Mucosa of descending colon (tissue), 3 donors: ENCODE measurements at regions not wholly inside any gene's neighbourhood (a gene's known extent, or its start where the extent isn't known, plus 50 kb on each side); places are given as distances from the start of the nearest gene placed in this dataset.

Experiments used
- ATAC-seq: fragments of 200-7000 bp; cut with Tn5 transposase; one replicate; pipeline ENCODE4 v1.9.1; 2020; ENCODE audit warnings: mild to moderate bottlenecking, moderate library complexity
- DNase-seq, 3 donors: peaks; one replicate each; pipeline ENCODE4 v3.0.0-alpha.2; 2020
- H3K36me3 ChIP-seq: fragments of 200-600 bp; one replicate; pipeline ENCODE4 v1.8.0; 2021; ENCODE audit warnings: low read depth, mild to moderate bottlenecking
- H3K4me1 ChIP-seq: fragments of 200-600 bp; one replicate; pipeline ENCODE4 v1.8.0; 2021; ENCODE audit warnings: low read depth, mild to moderate bottlenecking
- H3K4me3 ChIP-seq: fragments of 200-600 bp; one replicate; pipeline ENCODE4 v1.8.0; 2021; ENCODE audit warnings: mild to moderate bottlenecking
- H3K9me3 ChIP-seq: fragments of 200-600 bp; one replicate; pipeline ENCODE4 v1.8.0; 2021; ENCODE audit warnings: mild to moderate bottlenecking
- CTCF ChIP-seq: fragments of 200-600 bp; IDR thresholded peaks from one replicate; pipeline ENCODE4 v1.8.0; 2022; ENCODE audit warnings: antibody characterized with exemption, mild to moderate bottlenecking
- intact Hi-C, 2 donors: fragments of 100-400 bp; cut with DNase I in 1 of 2; cut with micrococcal nuclease in 1 of 2; formaldehyde crosslinking; loops; one replicate each; pipeline versions ENCODE4 v1.11.0 to v1.11.1; 2022; cut with DNase I, micrococcal nuclease
- donor health status: DM: no; HTN: no; CAD: no; lungs with moderate emphysema.
- donor health status: DM: no; HTN: no; CAD: no.
- donor health status: DM: no; HTN: yes; CAD: no.

- Histone ChIP-seq H3K4me1 (no peaks in the 10 kb centered on the region), H3K9me3 (peaks cover 32% of the 10 kb centered on the region), H3K4me3 (no peak overlapping the region), H3K36me3 (no peaks in the 10 kb centered on the region)
- intact Hi-C loops, result no loop called here
- ATAC-seq (no peak), DNase-seq (no peak)
- TF ChIP-seq CTCF, result no peak
These were observed 1248.2 kb upstream of the CDH9 start for GRCh38 chr5:28286566-28286965.

- no peak for TF ChIP-seq CTCF
- H3K4me3 ChIP-seq, result no peak overlapping the region
- intact Hi-C loops, result no loop called here
- DNase-seq, result no peak
- ATAC-seq, result no peak
- H3K9me3 ChIP-seq, result peaks cover 23% of the 10 kb centered on the region
- H3K4me1 ChIP-seq, result no peaks in the 10 kb centered on the region
- no peaks in the 10 kb centered on the region for H3K36me3 ChIP-seq
These were observed 1246.4 kb upstream of the CDH9 start for GRCh38 chr5:28284788-28285187.

- DNase-seq (no peak), ATAC-seq (no peak)
- Histone ChIP-seq H3K9me3 (peaks cover 14% of the 10 kb centered on the region), H3K4me1 (no peaks in the 10 kb centered on the region), H3K4me3 (no peak overlapping the region), H3K36me3 (no peaks in the 10 kb centered on the region)
- no peak for TF ChIP-seq CTCF
- intact Hi-C loops, result no loop called here
These were observed 1243.0 kb upstream of the CDH9 start for GRCh38 chr5:28281351-28281750.

GRCh38 chr5:28275931-28276330 lies 1237.5 kb upstream of the CDH9 start:
- H3K4me3 ChIP-seq, result no peak overlapping the region
- no peak for TF ChIP-seq CTCF
- DNase-seq, result no peak
- no peaks in the 10 kb centered on the region for H3K4me1 ChIP-seq
- no peak for ATAC-seq
- intact Hi-C loops, result no loop called here
- H3K36me3 ChIP-seq, result no peaks in the 10 kb centered on the region
- peaks cover 10% of the 10 kb centered on the region for H3K9me3 ChIP-seq

GRCh38 chr5:28269978-28270377 lies 1231.6 kb upstream of the CDH9 start:
- ATAC-seq, result no peak
- no peak overlapping the region for H3K4me3 ChIP-seq
- TF ChIP-seq CTCF, result no peak
- H3K4me1 ChIP-seq, result no peaks in the 10 kb centered on the region
- DNase-seq, result no peak
- intact Hi-C loops, result no loop called here
- H3K36me3 ChIP-seq, result no peaks in the 10 kb centered on the region
- peaks cover 24% of the 10 kb centered on the region for H3K9me3 ChIP-seq

- Histone ChIP-seq H3K4me3 (no peak overlapping the region), H3K4me1 (no peaks in the 10 kb centered on the region), H3K36me3 (no peaks in the 10 kb centered on the region), H3K9me3 (peaks cover 34% of the 10 kb centered on the region)
- intact Hi-C loops, result no loop called here
- ATAC-seq (no peak), DNase-seq (no peak)
- no peak for TF ChIP-seq CTCF
These were observed 1227.5 kb upstream of the CDH9 start for GRCh38 chr5:28265877-28266276.
